HepG2 (cell line): ENCODE measurements at regions not wholly inside any gene's neighbourhood (a gene's known extent, or its start where the extent isn't known, plus 50 kb on each side); places are given as distances from the start of the nearest gene placed in this dataset.

ENCODE experiments used
- EHMT2 ChIP-seq: fragments of 200-600 bp; sonication (generic); IDR thresholded peaks from 2 replicates; pipeline ENCODE4 v1.7.0; 2017; ENCODE audit warnings: antibody characterized with exemption, low read depth, low read length, borderline replicate concordance
- GABPB1 ChIP-seq: IDR thresholded peaks from 2 replicates; pipeline ENCODE4 v1.6.1; 2016; ENCODE audit warnings: mild to moderate bottlenecking, missing genetic modification reagents, moderate library complexity, missing compliant biosample characterization
- POLR2A ChIP-seq, 2 experiments: IDR thresholded peaks; 2 replicates each; pipeline ENCODE4 v1.6.1; 2011; ENCODE audit warnings: low read depth in 2 of 2, low read length in 2 of 2, mild to moderate bottlenecking in 1 of 2, moderate library complexity in 1 of 2; ENCODE audit not compliant: insufficient read depth in 1 of 2
- RAD21 ChIP-seq: fragments of 450-650 bp; formaldehyde crosslinking; IDR thresholded peaks from 2 replicates; pipeline ENCODE4 v1.5.0; 2020; ENCODE audit warnings: mild to moderate bottlenecking
- SIN3A ChIP-seq: IDR thresholded peaks from 2 replicates; pipeline ENCODE4 v1.6.1; 2011; ENCODE audit warnings: low read depth, mild to moderate bottlenecking, control low read depth, low read length, borderline replicate concordance
- SMC3 ChIP-seq: IDR thresholded peaks from 2 replicates; pipeline ENCODE4 v1.6.1; 2011; ENCODE audit warnings: low read length, improper control_type of control experiment
- TF ChIP-seq, protein P1 (sequence below): sonication (generic); formaldehyde crosslinking; IDR thresholded peaks from 2 replicates; pipeline ENCODE4 v1.5.0; 2020; ENCODE audit warnings: mild to moderate bottlenecking, missing genetic modification reagents, moderate library complexity
- TF ChIP-seq, protein P2 (sequence below): sonication (generic); formaldehyde crosslinking; IDR thresholded peaks from 2 replicates; pipeline ENCODE4 v1.8.1; 2022; ENCODE audit warnings: low read depth, mild to moderate bottlenecking, missing genetic modification reagents

DNA sequence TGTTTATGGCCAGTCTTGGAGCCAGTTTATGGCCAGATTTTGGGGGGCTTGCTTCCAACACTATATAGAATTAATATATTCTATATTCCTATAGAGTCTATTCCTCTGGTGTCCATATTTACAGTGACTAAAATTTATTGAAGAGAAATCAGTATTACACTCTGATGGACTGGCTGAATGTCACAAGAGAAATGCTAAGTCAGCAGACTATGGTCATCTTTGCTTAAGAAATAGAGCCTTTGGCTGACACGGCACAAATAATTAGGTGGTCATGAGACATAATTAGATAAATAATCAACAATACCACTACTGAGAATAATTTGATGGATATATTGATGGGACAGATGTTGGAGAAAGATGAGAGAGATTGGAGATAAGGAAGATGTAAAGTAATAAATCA, 272.9 kb downstream of the SLITRK5 start:
- TF ChIP-seq SIN3A (no peak), EHMT2 (no peak), SMC3 (no peak), GABPB1 (CRISPR knock-in tag) (no peak), POLR2A (IDR thresholded peaks at IDR 0.05; ENCODE audit: insufficient read depth in 1 of 2, low read depth in 2 of 2, low read length in 2 of 2) (no peak), RAD21 (CRISPR knock-in tag) (no peak)
- TF ChIP-seq, protein P1, sequence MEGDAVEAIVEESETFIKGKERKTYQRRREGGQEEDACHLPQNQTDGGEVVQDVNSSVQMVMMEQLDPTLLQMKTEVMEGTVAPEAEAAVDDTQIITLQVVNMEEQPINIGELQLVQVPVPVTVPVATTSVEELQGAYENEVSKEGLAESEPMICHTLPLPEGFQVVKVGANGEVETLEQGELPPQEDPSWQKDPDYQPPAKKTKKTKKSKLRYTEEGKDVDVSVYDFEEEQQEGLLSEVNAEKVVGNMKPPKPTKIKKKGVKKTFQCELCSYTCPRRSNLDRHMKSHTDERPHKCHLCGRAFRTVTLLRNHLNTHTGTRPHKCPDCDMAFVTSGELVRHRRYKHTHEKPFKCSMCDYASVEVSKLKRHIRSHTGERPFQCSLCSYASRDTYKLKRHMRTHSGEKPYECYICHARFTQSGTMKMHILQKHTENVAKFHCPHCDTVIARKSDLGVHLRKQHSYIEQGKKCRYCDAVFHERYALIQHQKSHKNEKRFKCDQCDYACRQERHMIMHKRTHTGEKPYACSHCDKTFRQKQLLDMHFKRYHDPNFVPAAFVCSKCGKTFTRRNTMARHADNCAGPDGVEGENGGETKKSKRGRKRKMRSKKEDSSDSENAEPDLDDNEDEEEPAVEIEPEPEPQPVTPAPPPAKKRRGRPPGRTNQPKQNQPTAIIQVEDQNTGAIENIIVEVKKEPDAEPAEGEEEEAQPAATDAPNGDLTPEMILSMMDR (CRISPR knock-in tag), result no peak
- TF ChIP-seq, protein P2, sequence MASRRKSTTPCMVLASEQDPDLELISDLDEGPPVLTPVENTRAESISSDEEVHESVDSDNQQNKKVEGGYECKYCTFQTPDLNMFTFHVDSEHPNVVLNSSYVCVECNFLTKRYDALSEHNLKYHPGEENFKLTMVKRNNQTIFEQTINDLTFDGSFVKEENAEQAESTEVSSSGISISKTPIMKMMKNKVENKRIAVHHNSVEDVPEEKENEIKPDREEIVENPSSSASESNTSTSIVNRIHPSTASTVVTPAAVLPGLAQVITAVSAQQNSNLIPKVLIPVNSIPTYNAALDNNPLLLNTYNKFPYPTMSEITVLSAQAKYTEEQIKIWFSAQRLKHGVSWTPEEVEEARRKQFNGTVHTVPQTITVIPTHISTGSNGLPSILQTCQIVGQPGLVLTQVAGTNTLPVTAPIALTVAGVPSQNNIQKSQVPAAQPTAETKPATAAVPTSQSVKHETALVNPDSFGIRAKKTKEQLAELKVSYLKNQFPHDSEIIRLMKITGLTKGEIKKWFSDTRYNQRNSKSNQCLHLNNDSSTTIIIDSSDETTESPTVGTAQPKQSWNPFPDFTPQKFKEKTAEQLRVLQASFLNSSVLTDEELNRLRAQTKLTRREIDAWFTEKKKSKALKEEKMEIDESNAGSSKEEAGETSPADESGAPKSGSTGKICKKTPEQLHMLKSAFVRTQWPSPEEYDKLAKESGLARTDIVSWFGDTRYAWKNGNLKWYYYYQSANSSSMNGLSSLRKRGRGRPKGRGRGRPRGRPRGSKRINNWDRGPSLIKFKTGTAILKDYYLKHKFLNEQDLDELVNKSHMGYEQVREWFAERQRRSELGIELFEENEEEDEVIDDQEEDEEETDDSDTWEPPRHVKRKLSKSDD, result no peak
